Stimulated activated CD4-positive, alpha-beta T cell treated with anti-CD3 and anti-CD28 coated beads, Interleukin-15, amount 100 ng/mL, for 24 hours (primary cell): ENCODE measurements at regions not wholly inside any gene's neighbourhood (a gene's known extent, or its start where the extent isn't known, plus 50 kb on each side); places are given as distances from the start of the nearest gene placed in this dataset.
"Not testable (repeated sequence)": the region's sequence is repeated elsewhere in the genome, so short reads cannot be mapped to it uniquely, and the experiment has no call there.

Source experiments
- DNase-seq: peaks from one replicate; pipeline ENCODE4 v3.0.0-alpha.2; 2020

DNA sequence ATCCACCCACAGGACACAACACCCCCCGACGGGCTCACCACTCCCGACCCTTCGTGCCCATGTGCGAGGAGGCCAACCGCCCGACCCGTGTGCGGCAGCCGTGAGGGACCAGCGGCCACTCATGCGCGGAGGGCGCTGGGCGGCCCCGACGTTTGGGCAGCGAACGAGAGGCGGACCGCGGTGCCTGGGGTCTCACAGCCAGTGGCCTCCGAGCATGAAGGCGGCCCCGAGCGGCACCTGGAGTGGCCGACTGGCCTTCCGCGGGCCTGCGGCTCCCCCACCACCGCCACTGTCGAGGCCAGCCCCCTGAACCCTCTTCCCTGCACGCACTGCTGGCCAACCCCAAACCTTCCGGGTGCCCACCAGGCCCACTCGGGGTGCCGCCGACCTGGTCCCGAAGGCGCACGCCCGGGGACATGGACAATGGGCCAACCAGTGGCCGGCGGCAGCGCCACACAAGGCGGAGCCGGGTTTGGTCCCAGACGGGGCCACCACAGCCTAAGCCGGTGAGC, 4274.9 kb upstream of the OR11H1 start:
- DNase-seq, result no peak

DNA sequence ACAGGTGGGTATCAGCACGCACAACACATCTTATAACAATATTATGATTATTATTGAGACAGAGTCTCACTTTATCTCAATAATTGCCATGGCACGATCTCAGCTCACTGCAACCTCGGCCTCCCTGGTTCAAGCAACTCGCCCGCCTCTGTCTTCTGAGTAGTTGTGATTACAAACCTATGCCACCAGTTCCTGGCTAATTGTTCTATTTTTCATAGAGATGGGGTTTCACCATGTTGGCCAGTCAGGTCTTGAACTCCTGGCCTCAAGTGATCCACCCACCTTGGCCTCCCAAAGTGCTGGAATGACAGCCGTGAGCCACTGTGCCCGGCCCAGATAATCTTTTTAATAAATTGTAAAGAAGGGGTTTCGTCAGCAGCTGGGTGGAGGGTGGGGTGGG, 4257.0 kb upstream of the OR11H1 start:
- DNase-seq, result not testable (repeated sequence)

DNA sequence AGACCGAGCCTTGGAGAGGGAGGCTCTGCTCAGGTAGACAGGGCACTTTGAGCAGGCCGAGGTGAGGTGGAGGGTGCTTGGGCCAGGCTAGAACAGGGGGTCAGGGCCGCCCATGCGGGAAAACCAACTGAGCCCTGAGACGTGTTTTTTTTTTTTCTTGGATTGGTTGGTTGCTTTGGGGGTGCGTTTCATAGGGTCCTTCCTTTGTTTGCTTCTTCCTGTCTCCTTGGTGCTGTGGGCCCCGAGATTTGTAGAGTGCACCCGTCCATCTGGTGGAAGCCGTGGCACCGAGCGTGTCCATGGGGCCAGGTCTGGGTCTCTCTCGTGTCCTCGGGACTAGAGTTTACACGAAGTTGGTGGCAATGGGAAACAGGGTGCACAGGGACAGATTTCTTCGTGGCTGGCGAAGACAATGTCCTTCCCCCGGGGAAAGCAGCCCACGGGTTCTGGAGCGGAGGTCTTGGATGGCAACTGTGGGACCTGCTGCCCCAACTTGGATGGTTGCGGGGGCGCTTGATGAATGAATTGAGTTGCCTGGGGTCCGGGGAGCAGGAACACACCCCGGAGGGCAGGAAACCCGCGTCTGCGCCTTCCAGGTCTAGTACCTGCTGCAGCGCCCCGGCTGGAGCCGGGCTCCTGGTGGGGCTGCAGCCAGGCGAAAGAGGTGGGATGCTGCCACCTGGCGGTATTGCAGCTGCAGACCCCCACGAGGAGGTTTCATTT, 4242.7 kb upstream of the OR11H1 start:
- peak; percentile 47 for DNase-seq

DNA sequence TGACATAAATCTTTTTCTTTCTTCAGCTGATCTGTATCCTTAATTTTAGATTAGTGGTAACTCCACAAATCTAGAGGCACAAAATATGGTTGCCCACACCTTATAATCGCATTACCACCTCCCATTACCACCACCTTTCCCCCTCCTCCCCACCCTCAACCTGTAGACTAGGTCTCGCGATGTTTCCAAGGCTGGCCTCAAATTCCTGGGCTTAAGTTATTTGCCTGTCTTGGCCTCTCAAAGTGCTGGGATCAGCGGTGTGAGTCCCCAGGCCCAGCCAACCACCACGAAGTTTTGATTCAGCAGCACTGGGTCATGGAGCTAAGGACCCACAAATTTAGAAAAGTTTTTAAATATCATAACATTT, 4242.2 kb upstream of the OR11H1 start:
- DNase-seq, result not testable (repeated sequence)

DNA sequence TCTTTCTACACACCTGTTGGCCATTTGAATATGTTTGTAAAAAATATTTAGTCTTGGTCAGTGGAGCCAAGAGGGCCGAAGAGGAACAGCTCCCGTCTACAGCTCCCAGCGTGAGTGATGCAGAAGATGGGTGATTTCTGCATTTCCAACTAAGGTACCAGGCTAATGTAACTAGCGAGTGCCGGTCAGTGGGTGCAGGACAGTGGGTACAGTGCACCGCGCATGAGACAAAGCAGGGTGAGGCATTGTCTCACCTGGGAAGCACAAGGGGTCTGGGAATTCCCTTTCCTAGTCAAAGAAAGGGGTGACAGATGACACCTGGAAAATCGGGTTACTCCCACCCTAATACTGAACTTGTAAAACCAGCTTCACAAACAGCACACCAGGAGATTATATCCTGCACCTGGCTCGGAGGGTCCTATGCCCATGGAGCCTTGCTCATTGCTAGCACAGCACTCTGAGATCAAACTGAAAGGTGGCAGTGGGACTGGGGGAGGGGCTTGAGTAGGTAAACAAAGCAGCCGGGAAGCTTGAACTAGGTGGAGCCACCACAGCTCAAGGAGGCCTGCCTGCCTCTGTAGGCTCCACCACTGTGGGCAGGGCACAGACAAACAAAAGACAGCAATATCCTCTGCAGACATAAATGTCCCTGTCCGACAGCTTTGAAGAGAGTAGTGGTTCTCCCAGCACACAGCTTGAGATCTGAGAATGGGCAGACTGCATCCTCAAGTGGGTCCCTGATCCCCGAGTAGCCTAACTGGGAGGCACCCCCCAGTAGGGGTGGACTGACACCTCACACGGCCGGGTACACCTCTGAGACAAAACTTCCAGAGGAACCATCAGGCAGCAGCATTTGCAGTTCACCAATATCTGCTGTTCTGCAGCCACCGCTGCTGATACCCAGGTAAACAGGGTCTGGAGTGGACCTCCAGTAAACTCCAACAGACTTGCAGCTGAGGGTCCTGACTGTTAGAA, 4239.5 kb upstream of the OR11H1 start:
- not testable (repeated sequence) for DNase-seq

DNA sequence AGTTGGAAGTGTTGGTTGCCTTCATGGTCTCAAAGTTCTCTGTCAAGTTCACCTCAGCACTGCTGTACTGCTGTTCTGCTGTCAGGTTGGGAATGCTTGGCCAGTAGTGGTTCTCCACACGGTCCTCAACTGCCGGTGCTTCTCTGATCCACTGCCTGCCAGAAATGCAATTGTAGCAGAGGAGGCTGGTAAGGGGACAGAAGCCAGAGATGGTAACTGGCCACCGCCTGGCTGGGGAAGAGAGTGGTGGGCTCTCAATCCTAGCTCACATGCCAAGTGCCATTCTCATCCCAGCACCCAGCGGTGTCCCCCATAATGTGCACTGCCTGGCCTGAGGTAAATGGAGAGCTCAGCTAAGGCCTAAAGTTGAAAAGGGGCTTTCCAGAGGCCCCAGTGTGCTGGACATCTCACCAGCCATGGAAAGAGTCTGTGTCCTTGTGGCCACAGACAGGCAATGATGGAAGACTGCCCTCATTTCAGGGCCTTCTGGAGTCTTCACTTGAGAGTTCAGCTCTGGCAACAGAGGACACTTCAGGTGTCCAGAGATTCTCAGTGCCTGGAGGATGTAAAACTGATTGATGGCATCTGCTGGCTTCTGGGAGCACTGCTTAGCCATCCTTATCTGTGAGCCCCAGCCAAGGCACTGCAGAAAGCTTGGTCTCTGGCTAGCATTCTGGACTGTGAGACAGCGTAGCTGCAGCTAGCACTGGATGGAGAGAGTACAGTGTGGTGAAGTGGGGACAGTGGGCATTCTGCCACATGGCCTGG, 4229.7 kb upstream of the OR11H1 start:
- not testable (repeated sequence) for DNase-seq

DNA sequence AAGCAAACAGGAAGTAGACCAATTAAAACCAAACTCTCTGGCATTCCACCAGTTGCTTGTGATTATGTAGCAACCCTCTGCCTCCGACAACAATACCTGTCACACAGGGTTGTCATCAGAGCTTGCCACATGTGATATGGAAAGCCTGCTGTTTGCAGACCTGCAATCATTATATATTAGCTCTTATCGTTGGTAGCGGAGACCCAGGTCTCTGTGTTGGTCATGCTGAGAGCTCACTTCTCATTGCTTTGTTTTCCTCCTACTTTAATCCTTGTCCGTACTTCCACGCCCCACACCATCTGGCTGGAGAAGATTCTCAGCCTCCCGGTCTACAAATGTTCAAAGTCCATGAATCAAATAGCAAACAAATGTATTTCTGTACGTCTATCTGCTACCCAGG, 4225.6 kb upstream of the OR11H1 start:
- not testable (repeated sequence) for DNase-seq

DNA sequence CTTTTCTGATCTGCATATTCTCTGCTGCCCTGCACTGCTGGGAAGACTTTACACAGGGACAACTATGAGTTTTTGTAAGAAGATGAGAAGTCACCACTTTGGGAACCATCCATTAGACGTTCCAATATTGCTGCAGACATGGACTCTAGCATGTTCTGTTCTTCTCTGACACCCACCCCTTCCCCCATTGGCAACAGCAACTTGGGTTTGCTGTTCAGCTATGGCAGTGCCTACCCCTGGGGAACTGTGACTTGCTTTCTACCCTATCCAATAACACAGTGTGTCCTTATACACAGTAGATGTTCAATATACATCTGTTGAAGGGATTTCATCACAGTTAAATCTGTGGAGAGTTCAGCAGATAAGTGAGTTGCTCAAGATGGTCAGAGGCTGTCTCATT, 4225.1 kb upstream of the OR11H1 start:
- DNase-seq, result not testable (repeated sequence)

DNA sequence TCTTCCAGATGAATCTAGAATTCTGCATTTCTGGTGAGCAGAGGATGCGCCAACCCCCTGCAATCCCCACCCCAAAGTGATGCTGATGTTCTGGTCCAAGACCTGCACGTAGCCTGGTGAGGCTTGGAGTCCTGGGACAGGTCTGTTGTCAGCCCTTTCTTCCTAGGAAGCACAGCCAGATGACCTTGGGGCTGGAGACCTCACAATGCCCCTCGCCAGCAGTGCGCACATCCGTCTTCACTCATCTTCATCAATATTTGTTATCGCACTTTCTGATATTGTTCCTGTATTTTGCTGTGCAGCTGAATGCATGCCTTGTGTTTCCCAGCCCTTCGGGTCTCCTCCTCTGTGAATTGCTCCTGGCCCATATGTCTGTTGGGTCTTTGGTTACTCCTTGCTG, 4222.8 kb upstream of the OR11H1 start:
- DNase-seq, result not testable (repeated sequence)

DNA sequence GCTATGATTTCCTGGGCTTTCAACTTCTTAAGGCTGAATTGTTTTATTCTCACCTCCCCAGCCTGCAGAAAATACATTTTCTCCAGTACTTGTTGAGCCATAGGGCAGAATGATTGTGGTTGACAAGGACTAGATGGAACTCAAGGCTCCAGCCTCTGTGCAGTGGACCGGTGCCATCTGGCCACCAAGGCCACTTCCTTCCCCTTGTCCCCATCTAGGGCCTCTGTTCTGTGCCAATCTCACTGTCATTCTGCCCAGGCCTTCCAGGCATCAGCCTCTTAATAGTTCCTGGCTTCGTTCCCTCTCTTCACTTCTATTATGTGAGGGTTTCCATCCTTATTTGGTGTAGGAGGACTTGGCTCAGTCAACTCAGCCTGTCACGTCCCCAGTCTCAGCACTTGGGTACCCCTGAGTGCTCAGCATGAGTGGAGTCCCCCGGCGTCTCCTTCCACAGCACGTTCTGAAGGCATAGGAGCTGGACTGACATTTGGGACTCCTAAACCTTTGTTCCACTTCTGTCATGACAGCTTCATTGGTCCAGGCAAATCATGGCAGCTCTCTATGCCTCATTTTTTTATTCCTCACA, 4221.0 kb upstream of the OR11H1 start:
- DNase-seq, result not testable (repeated sequence)

DNA sequence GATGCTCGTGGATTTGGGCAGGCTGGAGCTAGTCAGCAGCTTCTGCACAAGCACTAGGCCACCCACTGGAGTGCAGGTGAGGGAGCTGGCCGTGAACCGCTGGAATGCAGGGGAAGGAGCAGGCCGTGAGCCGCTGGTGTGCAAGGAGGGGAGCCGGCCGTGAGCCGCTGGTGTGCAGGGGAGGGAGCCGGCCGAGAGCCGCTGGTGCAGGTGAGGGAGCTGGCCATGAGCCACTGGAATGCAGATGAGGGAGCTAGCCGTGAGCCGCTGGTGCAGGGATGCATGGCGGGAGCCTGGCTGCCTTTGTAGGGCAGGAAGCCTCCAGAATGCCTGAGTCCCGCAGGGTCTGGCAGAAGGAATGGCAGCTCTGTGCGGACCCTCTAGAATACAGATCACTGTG, 4220.0 kb upstream of the OR11H1 start:
- no peak for DNase-seq

DNA sequence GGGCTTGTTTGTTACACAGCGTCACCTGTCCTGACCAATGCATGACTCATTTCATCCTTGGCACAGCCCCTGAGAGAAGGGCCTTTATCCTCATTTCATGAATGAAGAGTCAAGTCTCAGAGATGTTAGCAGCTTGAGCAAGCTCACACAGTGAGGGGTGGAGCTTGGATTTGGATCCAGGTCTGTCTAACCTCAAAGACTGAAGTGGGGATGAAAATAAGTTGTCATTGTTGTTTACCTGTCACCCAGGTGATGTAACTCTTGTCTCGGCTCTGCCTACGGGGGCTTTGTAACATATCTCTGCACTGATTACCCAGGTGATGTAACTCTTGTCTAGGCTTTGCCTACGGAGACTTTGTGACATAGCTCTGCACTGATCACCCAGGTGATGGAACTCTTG, 4218.2 kb upstream of the OR11H1 start:
- not testable (repeated sequence) for DNase-seq

DNA sequence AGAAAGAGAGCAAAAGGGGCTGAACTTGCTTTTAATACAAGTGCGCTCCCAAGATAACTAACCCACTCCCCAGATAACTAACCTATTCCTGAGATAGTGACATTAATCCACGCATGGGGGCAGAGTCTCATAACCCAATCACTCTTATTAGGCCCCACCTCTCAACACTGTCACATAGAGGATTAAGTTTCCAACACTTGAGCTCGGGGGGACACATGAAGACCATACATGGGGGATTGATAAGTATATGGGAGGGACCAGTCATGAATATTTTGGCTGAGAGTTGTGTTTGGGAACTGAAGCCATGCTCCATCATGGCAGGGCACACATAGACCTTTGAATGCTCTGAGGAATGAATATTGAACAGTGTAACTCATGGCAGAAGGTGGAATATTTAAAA, 4217.3 kb upstream of the OR11H1 start:
- DNase-seq, result not testable (repeated sequence)

DNA sequence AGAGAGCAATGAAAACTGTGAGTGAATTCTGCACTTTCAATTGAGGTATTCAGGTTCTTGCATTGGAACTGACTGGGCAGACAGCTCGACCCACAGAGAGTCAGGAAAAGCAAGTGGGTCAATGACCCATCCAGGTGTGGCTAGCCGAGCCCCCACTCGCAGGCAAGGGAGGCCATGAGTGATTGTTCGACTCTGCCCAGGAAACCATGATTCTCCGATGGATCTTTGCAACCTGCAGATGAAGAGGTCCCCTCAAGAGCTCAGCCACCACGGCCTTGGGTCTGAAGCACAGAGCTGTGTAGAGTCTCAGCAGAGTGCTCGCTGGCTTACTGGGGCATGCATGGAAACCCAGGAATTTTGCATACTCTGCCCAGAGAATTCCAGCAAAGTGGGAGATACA, 4215.4 kb upstream of the OR11H1 start:
- DNase-seq, result not testable (repeated sequence)

DNA sequence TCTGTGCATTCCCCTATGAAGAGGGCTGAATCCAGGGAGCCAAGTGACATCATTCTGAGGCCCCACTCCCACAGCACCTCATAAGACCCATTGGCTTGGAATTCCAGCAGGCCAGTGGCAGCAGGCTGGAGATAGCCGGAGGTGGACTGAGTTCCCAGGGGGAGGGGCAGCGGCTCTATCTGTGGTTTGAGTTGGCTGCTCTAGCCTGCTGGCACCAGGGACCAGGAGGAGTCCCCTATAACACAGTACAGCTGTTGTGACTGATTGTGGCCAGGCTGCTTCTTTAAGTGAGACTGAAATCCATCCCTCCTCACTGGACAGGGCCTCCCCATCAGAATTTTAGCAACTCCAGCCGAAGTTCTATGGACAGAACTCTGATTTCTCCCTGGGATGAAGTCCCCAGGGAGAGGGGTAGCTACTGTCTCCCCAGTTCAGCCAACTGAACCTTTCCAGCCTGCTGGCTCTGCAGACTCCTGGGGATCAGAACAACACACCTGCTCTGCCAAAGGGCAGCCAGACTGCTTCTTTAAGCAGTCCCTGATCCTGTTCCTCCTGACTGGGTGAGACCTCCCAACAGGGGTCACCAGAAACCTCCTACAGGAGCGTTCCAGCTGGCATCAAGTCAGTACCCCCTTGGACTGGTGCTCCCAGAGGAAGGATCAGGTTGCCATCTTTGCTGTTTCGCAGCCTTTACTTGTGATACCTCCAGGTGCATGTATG, 4214.8 kb upstream of the OR11H1 start:
- not testable (repeated sequence) for DNase-seq

DNA sequence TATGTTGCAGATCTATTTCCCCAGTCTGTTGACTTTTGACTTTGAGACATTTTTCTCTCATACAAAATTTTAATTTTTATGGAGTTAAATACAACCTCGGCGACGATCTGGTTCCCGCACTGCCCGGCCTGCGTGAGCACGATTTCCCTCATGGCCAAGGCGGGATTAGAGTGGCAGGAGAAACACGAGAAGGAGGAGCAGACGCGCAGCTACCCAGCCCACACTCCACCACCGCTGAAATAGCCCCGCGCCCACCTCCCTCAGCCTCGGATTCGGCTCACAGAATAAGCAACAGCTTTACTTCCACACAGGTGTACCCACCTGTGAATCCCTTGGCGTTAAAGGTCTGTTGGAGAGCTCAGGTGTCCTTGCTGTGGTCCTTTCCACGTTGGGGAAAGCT, 4209.4 kb upstream of the OR11H1 start:
- not testable (repeated sequence) for DNase-seq

DNA sequence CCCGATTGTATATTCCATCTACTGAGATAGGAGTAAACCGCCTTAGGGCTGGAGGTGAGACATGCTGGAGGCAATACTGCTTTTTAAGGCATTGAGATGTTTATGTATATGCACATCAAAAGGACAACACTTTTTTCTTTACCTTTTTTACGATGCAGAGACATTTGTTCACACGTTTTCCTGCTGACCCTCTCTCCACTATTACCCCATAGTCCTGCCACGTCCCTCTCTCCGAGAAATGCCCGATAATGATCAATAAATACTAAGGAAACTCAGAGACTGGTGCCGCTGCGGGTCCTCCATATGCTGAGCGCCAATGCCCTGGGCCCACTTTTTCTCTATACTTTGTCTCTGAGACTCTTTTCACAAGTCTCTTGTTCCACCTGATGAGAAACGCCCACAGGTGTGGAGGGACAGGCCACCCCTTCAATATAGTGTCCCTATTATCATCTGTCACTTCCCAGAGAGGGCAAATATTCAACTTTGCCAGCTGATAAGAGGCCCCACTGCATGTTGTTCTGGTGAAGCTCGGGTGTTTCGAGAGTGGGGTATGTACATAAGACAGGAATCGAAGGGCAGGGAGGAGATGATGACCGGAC, 4203.5 kb upstream of the OR11H1 start:
- not testable (repeated sequence) for DNase-seq

DNA sequence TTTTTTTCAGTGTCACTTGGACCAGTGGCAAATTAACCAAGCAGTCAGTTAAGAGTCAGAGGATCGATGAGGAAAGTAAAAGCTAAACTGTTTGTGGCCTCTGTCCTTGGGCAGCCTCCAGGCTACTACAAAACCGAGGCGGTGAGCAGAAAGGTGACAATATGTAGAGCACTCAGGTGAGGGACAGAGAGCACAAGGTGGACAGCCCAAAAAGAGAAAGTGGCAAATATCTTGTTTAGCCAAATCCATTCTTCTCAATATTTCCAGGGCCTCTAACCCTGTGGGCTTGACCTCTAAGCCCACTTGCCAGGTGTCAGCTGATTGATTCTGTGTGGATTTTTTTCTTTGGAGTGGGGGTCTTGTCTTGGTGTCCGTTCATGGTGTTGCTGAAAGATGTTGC, 4202.2 kb upstream of the OR11H1 start:
- DNase-seq, result no peak

DNA sequence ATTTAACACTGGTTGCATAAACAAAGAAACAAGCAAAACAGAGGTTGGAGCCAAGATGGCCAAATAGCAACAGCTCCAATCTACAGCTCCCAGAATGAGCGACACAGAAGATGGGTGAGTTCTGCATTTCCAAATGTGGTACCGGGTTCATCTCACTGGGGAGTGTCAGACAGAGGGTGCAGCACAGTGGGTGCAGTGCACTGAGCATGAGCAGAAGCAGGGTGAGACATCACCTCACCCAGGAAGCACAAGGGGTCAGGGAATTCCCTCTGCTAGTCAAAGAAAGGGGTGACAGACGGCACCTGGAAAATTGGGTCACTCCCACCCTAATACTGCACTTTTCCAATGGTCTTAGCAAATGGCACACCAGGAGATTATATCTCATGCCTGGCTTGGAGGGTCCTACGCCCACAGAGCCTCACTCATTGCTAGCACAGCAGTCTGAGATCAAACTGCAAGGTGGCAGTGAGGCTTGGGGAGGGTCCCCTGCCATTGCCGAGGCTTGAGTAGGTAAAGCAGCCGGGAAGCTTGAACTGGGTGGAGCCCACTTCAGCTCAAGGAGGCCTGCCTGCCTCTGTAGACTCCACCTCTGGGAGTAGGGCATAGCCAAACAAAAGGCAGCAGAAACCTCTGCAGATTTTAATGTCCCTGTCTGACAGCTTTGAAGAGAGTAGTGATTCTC, 4186.5 kb upstream of the OR11H1 start:
- DNase-seq, result not testable (repeated sequence)

DNA sequence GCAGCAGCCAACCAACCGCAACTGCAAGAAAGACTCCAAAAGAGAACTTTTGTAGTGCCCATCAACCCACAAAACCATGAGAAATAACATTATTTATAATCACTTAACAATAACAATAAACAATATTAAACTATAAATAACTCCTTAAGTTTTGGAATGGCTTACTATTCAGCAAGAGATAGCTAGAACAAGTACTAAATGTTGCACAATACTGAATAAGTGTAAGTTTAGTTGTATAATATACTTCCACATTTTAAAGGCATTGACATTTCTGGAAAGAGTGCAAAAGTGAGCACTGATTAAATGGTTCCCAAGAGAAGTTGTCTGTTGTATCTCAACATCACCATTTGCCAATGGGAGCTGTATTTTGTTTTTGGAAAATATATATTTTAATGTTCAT, 4176.8 kb upstream of the OR11H1 start:
- DNase-seq, result not testable (repeated sequence)

DNA sequence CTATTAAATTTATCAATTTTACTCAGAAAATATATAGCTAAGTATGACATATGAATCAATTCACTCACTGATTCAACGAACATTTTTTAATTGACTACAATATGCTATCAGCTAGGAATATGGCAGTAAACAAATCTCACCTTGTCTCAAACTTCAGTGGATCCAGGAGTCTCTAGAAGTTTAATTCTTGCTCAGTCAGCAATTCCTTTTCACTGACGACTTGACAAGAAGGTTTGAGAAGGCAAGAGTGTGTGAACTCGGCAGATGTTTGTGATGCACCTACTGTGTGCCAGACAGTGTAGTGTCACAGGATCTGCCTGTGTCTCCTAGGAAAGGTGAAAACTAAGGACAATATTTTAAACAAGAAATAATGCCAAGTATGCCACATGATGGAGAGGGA, 4175.7 kb upstream of the OR11H1 start:
- DNase-seq, result not testable (repeated sequence)
